NCI-H2029 (cell line): ENCODE measurements at regions not wholly inside any gene's neighbourhood (a gene's known extent, or its start where the extent isn't known, plus 50 kb on each side); places are given as distances from the start of the nearest gene placed in this dataset.

Experiments used
- DNase-seq: peaks from one replicate; lab custom pipeline; 2025; lab: John Stamatoyannopoulos, UW

DNA sequence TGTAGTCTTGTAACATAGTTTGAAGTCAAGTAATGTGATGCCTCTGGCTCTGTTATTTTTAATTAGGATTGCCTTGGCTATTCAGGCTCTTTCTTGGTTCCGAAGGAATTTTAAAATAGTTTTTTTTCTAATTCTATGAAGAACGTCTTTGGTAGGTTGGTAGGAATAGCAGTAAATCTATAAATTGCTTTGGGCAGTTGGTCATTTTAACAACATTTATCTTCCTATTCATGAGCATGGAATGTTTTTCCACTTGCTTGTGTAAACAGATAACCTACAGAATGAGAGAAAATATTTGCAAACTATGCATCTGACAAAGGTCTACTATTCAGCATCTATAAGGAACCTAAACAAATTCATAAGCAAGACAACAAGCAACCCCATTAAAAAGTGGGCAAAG is 173.2 kb upstream of the TRPC7 start:
- no peak for DNase-seq

DNA sequence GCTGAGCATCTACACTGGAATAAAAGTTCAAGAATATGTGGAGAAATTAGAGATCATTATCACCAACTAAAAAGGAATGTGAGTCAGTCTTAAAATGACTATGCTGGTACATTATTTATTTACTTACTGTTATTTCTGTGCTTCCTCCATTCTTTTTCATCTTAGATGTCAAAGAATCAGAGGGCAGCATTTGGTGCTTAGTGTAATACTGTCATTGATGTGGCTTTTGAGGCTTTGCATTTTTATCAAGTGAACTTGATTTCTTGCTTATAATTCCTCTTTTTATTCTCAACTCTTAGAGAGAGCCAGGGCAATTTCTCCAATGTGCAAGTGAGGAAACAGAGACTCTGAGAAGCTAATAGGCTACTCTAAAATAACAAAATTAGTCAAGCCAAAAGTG is 163.7 kb upstream of the TRPC7 start:
- DNase-seq = no peak

- no peak for DNase-seq
These were observed 163.2 kb upstream of the TRPC7 start for GRCh38 chr5:136528481-136529030.

DNA sequence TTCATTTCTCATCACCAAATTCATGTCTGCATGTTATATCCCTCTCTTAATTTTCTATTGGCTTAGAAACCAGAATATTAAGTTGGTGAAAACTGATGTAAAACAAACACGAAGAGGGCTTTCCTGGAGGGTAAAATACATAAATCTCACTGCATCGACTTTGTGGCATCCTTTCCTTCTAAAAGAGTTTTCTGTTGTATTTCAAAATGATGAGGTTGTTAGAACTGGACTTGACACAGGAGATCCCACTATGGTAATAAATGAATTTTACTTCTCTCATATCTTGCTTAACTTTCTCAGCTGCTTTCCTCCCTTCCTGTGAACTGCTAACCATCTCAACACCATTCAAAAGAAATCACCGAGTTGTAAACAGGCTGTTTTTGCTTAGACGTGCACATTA is 162.0 kb upstream of the TRPC7 start:
- no peak for DNase-seq

- no peak for DNase-seq
These were observed 161.4 kb upstream of the TRPC7 start for GRCh38 chr5:136526791-136527190.

DNA sequence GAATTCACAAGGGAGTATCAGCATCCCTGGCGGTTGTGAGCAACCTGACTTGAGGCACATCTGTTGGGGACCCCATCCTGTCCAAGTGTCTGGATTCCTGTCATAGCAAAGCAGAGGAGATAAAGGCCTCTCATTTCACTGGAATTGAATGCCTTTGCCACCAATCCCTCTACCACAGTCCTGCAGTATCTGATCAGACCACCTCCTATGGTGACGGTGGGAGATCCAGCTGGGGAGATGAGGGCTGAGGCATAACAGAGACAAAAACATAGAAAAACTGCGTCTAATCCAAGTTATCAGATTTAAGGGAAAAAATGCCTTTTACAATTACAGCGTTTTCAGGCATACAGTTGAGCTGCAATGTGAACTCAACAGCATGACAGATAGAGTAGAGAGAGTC is 160.7 kb upstream of the TRPC7 start:
- no peak for DNase-seq

- DNase-seq = no peak
These were observed 160.3 kb upstream of the TRPC7 start for GRCh38 chr5:136525597-136525996.

- DNase-seq = no peak
These were observed 157.0 kb upstream of the TRPC7 start for GRCh38 chr5:136522217-136522956.

DNA sequence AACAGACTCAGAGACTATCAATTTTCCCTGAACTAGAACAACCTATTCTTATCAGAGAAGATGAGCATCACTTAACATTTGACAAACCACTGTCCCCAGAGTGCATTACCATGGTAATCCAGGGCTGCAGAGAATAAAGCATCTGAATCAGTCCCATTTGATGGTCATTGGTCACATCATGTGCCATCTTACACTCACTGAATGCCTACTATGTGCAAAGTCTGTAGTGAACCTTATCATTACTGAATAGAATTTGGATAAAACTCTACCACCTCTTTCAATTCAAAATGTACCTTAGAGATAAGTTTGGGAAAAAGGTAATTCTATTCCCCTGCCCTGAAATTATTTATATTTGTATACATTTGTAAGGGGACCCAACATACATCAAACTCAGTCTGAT is 156.4 kb upstream of the TRPC7 start:
- DNase-seq = no peak

GRCh38 chr5:136518814-136519213 is 153.5 kb upstream of the TRPC7 start:
- no peak for DNase-seq

GRCh38 chr5:136518174-136518573 is 152.8 kb upstream of the TRPC7 start:
- DNase-seq = no peak

DNA sequence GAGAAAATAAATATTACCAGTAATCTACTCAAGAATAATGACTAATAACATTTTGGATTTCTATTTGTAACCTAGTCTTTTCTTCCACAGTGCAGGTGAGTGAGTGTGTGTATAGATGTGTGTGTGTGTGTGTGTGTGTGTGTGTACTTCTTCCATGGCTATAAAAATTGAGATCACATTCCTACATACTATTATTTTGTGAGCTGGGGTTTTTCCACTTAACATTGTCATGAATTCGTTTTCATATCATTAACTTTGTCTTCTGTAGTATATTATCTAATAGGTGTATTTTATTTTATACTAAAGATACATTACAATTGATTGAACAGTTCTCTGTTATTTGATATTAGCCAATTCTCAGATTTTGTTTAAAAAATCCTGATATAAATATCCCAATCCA is 152.4 kb upstream of the TRPC7 start:
- no peak for DNase-seq

DNA sequence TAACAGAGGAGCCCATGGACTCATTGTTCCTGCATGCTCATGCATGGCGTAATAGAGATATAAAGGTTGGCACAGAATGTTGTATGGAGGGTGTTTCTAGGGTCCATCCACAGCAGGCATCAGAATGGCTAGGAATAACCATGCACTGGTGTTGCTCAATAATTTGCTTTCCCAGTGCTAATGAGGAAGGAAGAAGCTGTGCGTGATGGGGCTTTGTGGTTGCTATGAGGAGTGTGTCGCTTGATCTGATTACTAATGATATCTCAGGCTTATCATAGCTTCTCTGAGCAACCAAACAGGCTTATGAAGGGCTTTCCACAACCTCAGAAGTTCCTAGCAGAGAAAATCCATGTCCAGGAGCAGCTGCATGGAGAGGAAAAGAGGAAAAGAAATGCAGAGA is 151.3 kb upstream of the TRPC7 start:
- no peak for DNase-seq

DNA sequence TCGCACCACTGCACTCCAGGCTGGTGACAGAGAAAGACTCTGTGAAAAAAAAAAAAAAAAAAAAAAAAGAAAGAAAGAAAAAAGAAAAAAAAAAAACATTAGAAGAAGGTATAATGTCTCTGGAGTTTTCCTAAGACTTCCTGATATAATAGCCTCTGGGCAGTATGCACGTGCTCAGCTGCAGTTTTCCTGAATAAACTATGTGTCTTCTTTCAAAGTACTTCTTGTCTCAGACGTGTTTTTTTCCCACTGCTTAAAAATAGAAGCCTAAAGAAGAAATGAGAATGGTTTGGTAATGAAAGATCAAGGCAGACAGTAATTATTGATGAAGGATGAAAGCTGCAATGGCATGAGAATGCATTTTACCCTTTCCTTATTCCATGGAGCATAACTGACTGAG is 148.1 kb upstream of the TRPC7 start:
- no peak for DNase-seq

- DNase-seq = no peak
These were observed 145.7 kb upstream of the TRPC7 start for GRCh38 chr5:136511046-136511445.

DNA sequence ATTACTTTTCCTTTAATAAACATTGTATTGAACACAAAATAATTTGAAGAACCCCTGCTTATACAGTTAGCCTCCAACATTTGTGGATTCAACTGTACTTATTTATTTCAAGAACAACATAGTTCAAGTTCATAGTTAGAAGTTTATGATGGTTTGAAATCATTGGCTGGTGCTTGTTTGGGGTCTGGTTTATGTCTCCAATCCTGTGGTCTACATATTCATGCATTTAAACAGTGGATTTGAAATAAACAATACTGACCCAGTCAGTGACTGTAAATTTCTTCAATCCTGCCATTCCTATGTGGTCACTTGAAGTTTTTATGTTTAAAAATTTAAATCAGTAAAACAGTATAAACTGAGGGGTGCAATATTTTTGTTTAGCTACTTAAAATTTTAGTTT is 145.1 kb upstream of the TRPC7 start:
- no peak for DNase-seq

DNA sequence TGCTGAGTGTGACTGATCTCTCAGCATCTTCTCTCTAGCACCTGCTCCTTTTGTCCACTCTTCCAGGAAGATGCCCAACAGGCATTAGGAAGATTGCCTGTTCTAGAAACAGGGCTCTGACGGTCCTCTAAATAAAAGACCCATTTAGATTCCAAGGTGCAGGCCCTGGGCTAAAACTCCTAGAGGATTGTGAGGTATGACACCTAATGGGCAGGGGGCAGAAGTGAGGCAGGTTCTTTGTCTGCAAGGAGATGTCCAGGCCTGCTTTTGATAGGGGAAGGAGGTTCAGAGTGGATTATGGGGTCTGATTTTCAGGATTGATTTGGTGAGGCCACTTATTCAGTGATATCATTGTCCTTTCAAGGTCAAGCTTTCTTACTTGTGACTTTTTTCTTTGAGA is 140.8 kb upstream of the TRPC7 start:
- no peak for DNase-seq

GRCh38 chr5:136501133-136501532 is 135.8 kb upstream of the TRPC7 start:
- DNase-seq = no peak

- no peak for DNase-seq
These were observed 127.2 kb upstream of the TRPC7 start for GRCh38 chr5:136492587-136492986.

DNA sequence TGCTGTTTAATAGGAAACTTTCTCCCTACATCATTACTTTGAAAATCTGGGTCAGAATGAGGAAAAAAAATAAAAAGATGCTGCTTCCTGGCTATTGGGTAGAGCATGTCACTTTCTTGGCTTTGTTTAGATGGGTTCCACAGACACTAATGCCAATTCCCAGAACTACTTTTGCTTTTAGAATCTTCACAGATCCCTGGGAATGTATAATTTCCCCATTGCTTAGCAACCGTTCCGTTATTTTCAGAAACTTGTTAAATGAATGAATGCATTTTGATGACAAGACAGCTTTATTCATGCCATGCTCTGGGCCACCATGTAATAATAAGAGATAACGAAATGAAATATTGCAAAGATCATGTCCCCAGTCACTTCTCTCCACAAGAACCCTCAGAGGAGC is 126.5 kb upstream of the TRPC7 start:
- DNase-seq = no peak

DNA sequence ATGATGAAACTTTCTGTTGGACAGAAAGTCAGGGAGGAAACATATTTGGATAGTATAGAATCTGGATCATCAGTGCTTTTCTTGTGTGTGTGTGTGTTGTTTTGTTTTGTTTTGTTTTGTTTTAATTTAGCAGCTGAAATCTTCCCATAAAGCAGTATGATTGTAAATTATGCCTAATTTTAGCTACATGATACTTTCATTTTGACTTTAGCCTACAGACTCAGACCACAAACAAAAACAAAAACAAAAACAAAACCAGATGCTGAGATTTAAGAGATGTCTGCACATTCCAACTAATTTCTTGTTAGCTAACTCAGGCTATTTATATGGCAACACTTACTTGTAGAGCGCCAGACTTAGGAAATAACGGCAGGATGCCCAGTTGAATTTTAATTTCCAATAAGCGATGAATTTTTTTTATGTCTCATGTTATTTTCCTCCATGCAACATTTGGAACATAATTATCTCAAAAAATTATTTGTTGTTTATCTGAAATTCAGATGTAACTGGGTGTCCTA is 119.5 kb upstream of the TRPC7 start:
- no peak for DNase-seq

DNA sequence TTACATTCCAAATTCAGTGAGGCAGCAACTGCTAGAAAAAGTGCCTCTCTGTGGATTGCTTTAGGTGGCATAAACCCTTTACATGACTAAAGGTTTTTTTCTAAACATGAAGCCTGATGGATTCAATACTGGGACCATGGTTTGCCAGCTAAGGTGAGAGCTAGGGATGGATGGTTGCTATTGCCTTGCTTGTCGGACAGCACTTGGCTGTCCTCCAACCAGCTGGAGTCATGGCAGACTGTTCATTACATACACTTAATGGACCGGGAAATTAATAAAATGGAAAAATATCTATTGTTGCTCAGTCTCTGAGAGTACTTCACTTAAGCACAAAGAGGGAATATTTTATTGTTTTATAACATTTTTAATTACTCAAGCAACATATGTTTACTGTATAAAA is 116.9 kb upstream of the TRPC7 start:
- no peak for DNase-seq

GRCh38 chr5:136474466-136474865 is 109.1 kb upstream of the TRPC7 start:
- DNase-seq = no peak

DNA sequence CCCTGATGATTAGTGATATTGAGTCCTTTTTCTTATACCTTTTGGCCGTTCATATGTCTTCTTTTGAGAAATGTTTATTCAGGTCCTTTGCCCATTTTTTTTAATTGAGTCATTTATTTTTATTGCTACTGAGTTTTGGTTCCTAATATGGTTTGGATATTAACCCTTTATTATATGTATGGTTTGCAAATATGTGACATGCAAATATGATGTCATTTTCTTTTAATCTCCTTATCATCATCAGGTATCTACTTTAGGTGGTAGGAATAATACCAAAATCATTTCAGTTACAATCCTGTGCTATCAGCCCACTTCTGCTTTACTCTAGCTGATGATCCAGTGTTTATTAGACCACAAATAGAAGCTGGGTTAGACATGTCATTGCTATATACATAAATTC is 102.3 kb upstream of the TRPC7 start:
- DNase-seq = no peak
